Spleen (tissue), 7 donors: ENCODE measurements at regions not wholly inside any gene's neighbourhood (a gene's known extent, or its start where the extent isn't known, plus 50 kb on each side); places are given as distances from the start of the nearest gene placed in this dataset.

ENCODE experiments used
- CTCF ChIP-seq, 11 experiments: fragments of 200-600 bp in 7 of 11; fragments of 450-650 bp in 4 of 11; sonication (generic) in 4 of 11; IDR thresholded peaks in 8 of 11; conservative IDR thresholded peaks in 3 of 11; 1 replicate in 7 of 11; 2 replicates in 4 of 11; pipeline versions ENCODE4 v1.4.0 to v1.8.0; 2016 to 2021; ENCODE audit warnings: antibody characterized with exemption in 11 of 11, inconsistent platforms in 4 of 11, mild to moderate bottlenecking in 1 of 11
- POLR2A ChIP-seq, 3 donors: fragments of 450-650 bp; IDR thresholded peaks; one replicate each; pipeline ENCODE4 v1.5.1; 2017; ENCODE audit warnings: antibody characterized with exemption in 3 of 3, mild to moderate bottlenecking in 1 of 3
- POLR2AphosphoS5 ChIP-seq, 3 donors: sonication (generic); formaldehyde crosslinking; IDR thresholded peaks; one replicate each; pipeline ENCODE4 v1.5.1; 2017; ENCODE audit warnings: antibody characterized with exemption in 3 of 3
- donor health status: DM: no; HTN: no; CAD: no; lungs with moderate emphysema.
- donor health status: DM: no; HTN: no; CAD: no.
- donor health status: DM: no; HTN: no; CAD: no.

- TF ChIP-seq POLR2A (IDR thresholded peaks at IDR 0.05) (no peak), CTCF (IDR thresholded peaks at IDR 0.05 in 8 of 11, conservative IDR thresholded peaks at IDR 0.05 in 3 of 11) (no peak), POLR2AphosphoS5 (IDR thresholded peaks at IDR 0.05) (no peak)
These were observed 262.6 kb upstream of the MYOCD start for GRCh38 chr17:12402963-12403622.
